HL-60 (cell line): ENCODE measurements at regions not wholly inside any gene's neighbourhood (a gene's known extent, or its start where the extent isn't known, plus 50 kb on each side); places are given as distances from the start of the nearest gene placed in this dataset.
"Not testable (repeated sequence)": the region's sequence is repeated elsewhere in the genome, so short reads cannot be mapped to it uniquely, and the experiment has no call there.

Experiments
- CTCF ChIP-seq: IDR thresholded peaks from one replicate; pipeline ENCODE4 v1.5.1; 2011; ENCODE audit warnings: low read length, control low read depth, inconsistent platforms; ENCODE audit not compliant: insufficient read depth
- REST ChIP-seq: IDR thresholded peaks from 2 replicates; pipeline ENCODE4 v1.6.1; 2012; ENCODE audit warnings: low read depth; ENCODE audit not compliant: insufficient replicate concordance
- SPI1 ChIP-seq: IDR thresholded peaks from 2 replicates; pipeline ENCODE4 v1.6.1; 2012; ENCODE audit warnings: low read depth, mild to moderate bottlenecking, borderline replicate concordance

- not testable (repeated sequence) for TF ChIP-seq CTCF, REST, SPI1
Measured at GRCh38 chr2:210986806-210987205, 430.4 kb downstream of the CPS1 start.
